ENCODE measurements at regions not wholly inside any gene's neighbourhood (a gene's known extent, or its start where the extent isn't known, plus 50 kb on each side); places are given as distances from the start of the nearest gene placed in this dataset.

GRCh38 chr9:30900706-30901105 is 1483.7 kb upstream of the ACO1 start:
- intact Hi-C loops (cut with micrococcal nuclease) (no loop called here), in situ Hi-C loops (cut with MboI; ENCODE audit: low sequenced_read_pairs) (no loop called here), dilution Hi-C loops (cut with HindIII; ENCODE audit: low sequenced_read_pairs, unreplicated experiment) (no loop called here)
- Histone ChIP-seq H3K9me3 (ENCODE audit: control insufficient read depth, insufficient read depth, low read length) (peaks cover 2% of the 10 kb centered on the region; the same call in 1 of the 2 replicates), H4K8ac (ENCODE audit: low read depth in 2 of 2, low read length in 2 of 2) (no peak overlapping the region), H3K18ac (ENCODE audit: low read depth, low read length) (no peak overlapping the region), H2BK15ac (ENCODE audit: low read depth, low read length) (no peak overlapping the region), H3K9me1 (ENCODE audit: insufficient read depth, low read length) (no peaks in the 10 kb centered on the region), H3K27me3 (ENCODE audit: control insufficient read depth, insufficient read depth, low read length) (no peaks in the 10 kb centered on the region), H3K36me3 (ENCODE audit: control insufficient read depth, insufficient read depth, low read length) (no peaks in the 10 kb centered on the region), H3K79me1 (ENCODE audit: low read depth in 1 of 2, low read length in 2 of 2) (no peaks in the 10 kb centered on the region), H4K5ac (ENCODE audit: low read depth, low read length) (no peak overlapping the region), H3K4me3 (ENCODE audit: insufficient read depth, low read depth, low read length) (no peak overlapping the region), H4K91ac (ENCODE audit: insufficient read depth, low read depth, low read length) (no peak overlapping the region), H2AK9ac (replicated peaks; ENCODE audit: low read depth, low read length, poor library complexity) (no peak overlapping the region), H2BK5ac (ENCODE audit: low read depth, low read length, poor library complexity, severe bottlenecking) (no peak overlapping the region), H3K27ac (ENCODE audit: insufficient read depth, low read length) (no peak overlapping the region), H3K23ac (ENCODE audit: low read depth, low read length) (no peak overlapping the region), H2AFZ (replicated peaks; ENCODE audit: low read length, poor library complexity) (no peak overlapping the region), H3K56ac (ENCODE audit: extremely low read depth, insufficient read depth, low read length) (no peak overlapping the region), H3K4me2 (ENCODE audit: low read depth, low read length) (no peak overlapping the region), H4K20me1 (ENCODE audit: insufficient read depth, low read length) (no peaks in the 10 kb centered on the region), H3K4me1 (ENCODE audit: control insufficient read depth, insufficient read depth, low read length) (no peaks in the 10 kb centered on the region), H3K9ac (ENCODE audit: low read depth, low read length) (no peak overlapping the region), H3K14ac (replicated peaks; ENCODE audit: low read depth, low read length) (no peak overlapping the region), H2BK20ac (ENCODE audit: low read depth, low read length) (no peak overlapping the region), H2BK120ac (ENCODE audit: low read depth, low read length) (no peak overlapping the region), H2AK5ac (ENCODE audit: low read depth, low read length) (no peak overlapping the region), H3K4ac (ENCODE audit: low read depth, low read length) (no peak overlapping the region)
- BruUV-seq (replicated peaks), result no TSS peak
- POLR2A ChIA-PET (ENCODE audit: unreplicated experiment), result no interaction called here
- TF ChIP-seq MAZ (IDR thresholded peaks at IDR 0.05; ENCODE audit: borderline replicate concordance, low read depth, low read length) (no peak), RAD21 (IDR thresholded peaks at IDR 0.05; ENCODE audit: low read length) (no peak)
- DNase-seq (no peak), ATAC-seq (ENCODE audit: low read depth) (no peak)
- no CpG with 5 or more reads among the region's 1 CpG for WGBS, 2 experiments (ENCODE audit: extremely low coverage in 2 of 2, insufficient read length in 1 of 2)
- CTCF ChIA-PET, result no interaction called here
